Liver (tissue), 8 donors: ENCODE measurements at regions not wholly inside any gene's neighbourhood (a gene's known extent, or its start where the extent isn't known, plus 50 kb on each side); places are given as distances from the start of the nearest gene placed in this dataset.

ENCODE experiments used
- DNase-seq: peaks from one replicate; pipeline ENCODE4 v3.0.0-alpha.2; 2017; ENCODE audit warnings: low spot score
- H3K27ac ChIP-seq, 2 donors: one replicate each; pipeline ENCODE4 v1.7.0; 2013; ENCODE audit warnings: inconsistent platforms in 2 of 2, low read length in 2 of 2, control low read depth in 1 of 2, low read depth in 1 of 2, mild to moderate bottlenecking in 1 of 2
- H3K27me3 ChIP-seq, 4 donors: one replicate each; pipeline versions ENCODE4 v1.6.1 to v1.7.0; 2013; ENCODE audit warnings: low read length in 3 of 4, inconsistent platforms in 1 of 4, mild to moderate bottlenecking in 1 of 4, moderate library complexity in 1 of 4; ENCODE audit not compliant: control insufficient read depth in 4 of 4, insufficient read depth in 4 of 4
- H3K36me3 ChIP-seq, 4 donors: one replicate each; pipeline versions ENCODE4 v1.6.1 to v1.7.0; 2013; ENCODE audit warnings: low read length in 3 of 4, mild to moderate bottlenecking in 3 of 4, low read depth in 1 of 4, moderate library complexity in 1 of 4; ENCODE audit not compliant: control insufficient read depth in 4 of 4, insufficient read depth in 3 of 4
- H3K4me1 ChIP-seq, 4 donors: one replicate each; pipeline versions ENCODE4 v1.6.1 to v1.7.0; 2013; ENCODE audit warnings: low read length in 3 of 4, mild to moderate bottlenecking in 3 of 4, moderate library complexity in 1 of 4; ENCODE audit not compliant: control insufficient read depth in 4 of 4, insufficient read depth in 4 of 4
- H3K4me3 ChIP-seq, 3 donors: one replicate each; pipeline versions ENCODE4 v1.6.1 to v1.7.0; 2013; ENCODE audit warnings: low read length in 3 of 3, control low read depth in 1 of 3, low read depth in 1 of 3, mild to moderate bottlenecking in 1 of 3
- H3K9ac ChIP-seq, 2 donors: one replicate each; pipeline ENCODE4 v1.7.0; 2013; ENCODE audit warnings: low read length in 2 of 2, mild to moderate bottlenecking in 2 of 2, moderate library complexity in 2 of 2, control low read depth in 1 of 2, low read depth in 1 of 2
- H3K9me3 ChIP-seq, 4 donors: one replicate each; pipeline versions ENCODE4 v1.6.1 to v1.7.0; 2013; ENCODE audit warnings: low read length in 3 of 4; ENCODE audit not compliant: control insufficient read depth in 4 of 4
- EGR1 ChIP-seq, 2 donors: IDR thresholded peaks; 2 replicates each; pipeline ENCODE4 v1.6.1; 2016 to 2018; ENCODE audit warnings: antibody characterized with exemption in 2 of 2, low read depth in 2 of 2
- FOXA1 ChIP-seq: IDR thresholded peaks from 2 replicates; pipeline ENCODE4 v1.6.1; 2016; ENCODE audit warnings: antibody characterized with exemption
- FOXA2 ChIP-seq: IDR thresholded peaks from 2 replicates; pipeline ENCODE4 v1.6.1; 2016; ENCODE audit warnings: antibody characterized with exemption
- GABPA ChIP-seq, 2 donors: IDR thresholded peaks in 1 of 2; conservative IDR thresholded peaks in 1 of 2; 2 replicates each; pipeline ENCODE4 v1.6.1; 2016; ENCODE audit warnings: antibody characterized with exemption in 2 of 2, mild to moderate bottlenecking in 1 of 2, moderate library complexity in 1 of 2
- HNF4A ChIP-seq, 2 donors: conservative IDR thresholded peaks; 2 replicates each; pipeline ENCODE4 v1.6.1; 2016; ENCODE audit warnings: antibody characterized with exemption in 2 of 2, mild to moderate bottlenecking in 2 of 2
- HNF4G ChIP-seq: IDR thresholded peaks from 2 replicates; pipeline ENCODE4 v1.6.1; 2016; ENCODE audit warnings: antibody characterized with exemption
- JUND ChIP-seq, 2 donors: IDR thresholded peaks; 2 replicates each; pipeline ENCODE4 v1.6.1; 2016; ENCODE audit warnings: antibody characterized with exemption in 2 of 2
- MAX ChIP-seq: IDR thresholded peaks from 2 replicates; pipeline ENCODE4 v1.6.1; 2016; ENCODE audit warnings: antibody characterized with exemption
- NR2F2 ChIP-seq: IDR thresholded peaks from 2 replicates; pipeline ENCODE4 v1.6.1; 2016; ENCODE audit warnings: antibody characterized with exemption
- RAD21 ChIP-seq, 2 donors: IDR thresholded peaks; 2 replicates each; pipeline ENCODE4 v1.6.1; 2016; ENCODE audit warnings: antibody characterized with exemption in 2 of 2, mild to moderate bottlenecking in 2 of 2
- REST ChIP-seq: IDR thresholded peaks from 2 replicates; pipeline ENCODE4 v1.6.1; 2016; ENCODE audit warnings: antibody characterized with exemption, mild to moderate bottlenecking
- RXRA ChIP-seq, 2 donors: IDR thresholded peaks; 2 replicates each; pipeline ENCODE4 v1.6.1; 2017 to 2018; ENCODE audit warnings: antibody characterized with exemption in 2 of 2, mild to moderate bottlenecking in 1 of 2
- SP1 ChIP-seq: IDR thresholded peaks from 2 replicates; pipeline ENCODE4 v1.6.1; 2018; ENCODE audit warnings: antibody characterized with exemption, mild to moderate bottlenecking
- TAF1 ChIP-seq: conservative IDR thresholded peaks from 2 replicates; pipeline ENCODE4 v1.6.1; 2016; ENCODE audit warnings: antibody characterized with exemption, mild to moderate bottlenecking
- YY1 ChIP-seq: IDR thresholded peaks from 2 replicates; pipeline ENCODE4 v1.6.1; 2016; ENCODE audit warnings: antibody characterized with exemption, mild to moderate bottlenecking
- WGBS: extraction: QIAGEN DNeasy Blood & Tissue Kit; methylation state at CpG from one replicate; pipeline ENCODE4 v1.1.7; 2013; 5-methylcytosine and 5-hydroxymethylcytosine counted together
- TF ChIP-seq, protein P1 (sequence below): IDR thresholded peaks from 2 replicates; pipeline ENCODE4 v1.6.1; 2016; ENCODE audit warnings: antibody characterized with exemption
- TF ChIP-seq, protein P2 (sequence below): fragments of 150-350 bp; IDR thresholded peaks from 2 replicates; pipeline ENCODE4 v1.5.1; 2017; ENCODE audit warnings: improper control_type of control experiment, low read depth, low read length; ENCODE audit not compliant: missing input control
- TF ChIP-seq, protein P3 (sequence below): IDR thresholded peaks from 2 replicates; pipeline ENCODE4 v1.6.1; 2016; ENCODE audit warnings: antibody characterized with exemption
- donor health status: healthy.
- donor health status: healthy.
- donor health status: healthy.
- donor health status: healthy.
- donor health status: healthy.

DNA sequence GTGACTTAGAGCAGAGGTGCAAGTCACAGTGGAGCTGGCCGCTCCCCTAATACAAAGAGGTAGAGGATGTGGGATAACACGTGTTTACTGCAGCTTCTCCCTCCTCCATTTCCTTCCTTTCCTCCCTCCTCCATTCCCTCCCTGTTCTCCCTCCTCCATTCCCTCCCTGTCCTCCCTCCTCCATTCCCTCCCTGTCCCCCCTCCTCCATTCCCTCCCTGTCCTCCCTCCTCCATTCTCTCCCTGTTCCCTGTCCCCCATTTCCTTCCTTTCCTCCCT is 124.0 kb downstream of the CRYAA start:
- H3K27me3 ChIP-seq, result no peaks in the 10 kb centered on the region
- DNase-seq, result no peak
- peaks cover 0 to 11% (median 5%) of the 10 kb centered on the region in 4 donors for H3K4me1 ChIP-seq
- no peak overlapping the region for H3K27ac ChIP-seq
- no peak overlapping the region for H3K4me3 ChIP-seq
- H3K9me3 ChIP-seq, result peaks cover 0 to 5% (median 1%) of the 10 kb centered on the region in 4 donors
- WGBS, result 81% methylated on average over 2 of the region's 2 CpGs
- TF ChIP-seq JUND (IDR thresholded peaks at IDR 0.05) (no peak), FOXA1 (no peak), GABPA (IDR thresholded peaks at IDR 0.05 in 1 of 2, conservative IDR thresholded peaks at IDR 0.05 in 1 of 2) (no peak), RXRA (IDR thresholded peaks at IDR 0.05) (no peak), RAD21 (IDR thresholded peaks at IDR 0.05) (no peak), FOXA2 (no peak), SP1 (no peak), EGR1 (IDR thresholded peaks at IDR 0.05; ENCODE audit: low read depth in 2 of 2) (no peak)
- TF ChIP-seq, protein P1, sequence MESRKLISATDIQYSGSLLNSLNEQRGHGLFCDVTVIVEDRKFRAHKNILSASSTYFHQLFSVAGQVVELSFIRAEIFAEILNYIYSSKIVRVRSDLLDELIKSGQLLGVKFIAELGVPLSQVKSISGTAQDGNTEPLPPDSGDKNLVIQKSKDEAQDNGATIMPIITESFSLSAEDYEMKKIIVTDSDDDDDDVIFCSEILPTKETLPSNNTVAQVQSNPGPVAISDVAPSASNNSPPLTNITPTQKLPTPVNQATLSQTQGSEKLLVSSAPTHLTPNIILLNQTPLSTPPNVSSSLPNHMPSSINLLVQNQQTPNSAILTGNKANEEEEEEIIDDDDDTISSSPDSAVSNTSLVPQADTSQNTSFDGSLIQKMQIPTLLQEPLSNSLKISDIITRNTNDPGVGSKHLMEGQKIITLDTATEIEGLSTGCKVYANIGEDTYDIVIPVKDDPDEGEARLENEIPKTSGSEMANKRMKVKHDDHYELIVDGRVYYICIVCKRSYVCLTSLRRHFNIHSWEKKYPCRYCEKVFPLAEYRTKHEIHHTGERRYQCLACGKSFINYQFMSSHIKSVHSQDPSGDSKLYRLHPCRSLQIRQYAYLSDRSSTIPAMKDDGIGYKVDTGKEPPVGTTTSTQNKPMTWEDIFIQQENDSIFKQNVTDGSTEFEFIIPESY, result no peak
- H3K9ac ChIP-seq, result no peak overlapping the region
- no peaks in the 10 kb centered on the region for H3K36me3 ChIP-seq

GRCh38 chr21:43292041-43292865 is 123.4 kb downstream of the CRYAA start:
- 96% methylated on average over 23 of the region's 23 CpGs for WGBS
- DNase-seq, result no peak
- Histone ChIP-seq H3K27ac (no peak overlapping the region), H3K27me3 (no peaks in the 10 kb centered on the region), H3K9me3 (peaks cover 0 to 5% (median 1%) of the 10 kb centered on the region in 4 donors), H3K9ac (no peak overlapping the region), H3K36me3 (no peaks in the 10 kb centered on the region), H3K4me1 (peaks cover 0 to 14% (median 8%) of the 10 kb centered on the region in 4 donors), H3K4me3 (no peak overlapping the region)
- TF ChIP-seq HNF4A (conservative IDR thresholded peaks at IDR 0.05) (no peak), NR2F2 (no peak), YY1 (no peak), JUND (IDR thresholded peaks at IDR 0.05) (no peak), RAD21 (IDR thresholded peaks at IDR 0.05) (no peak), RXRA (IDR thresholded peaks at IDR 0.05) (no peak), REST (no peak), FOXA2 (no peak), HNF4G (no peak), GABPA (IDR thresholded peaks at IDR 0.05 in 1 of 2, conservative IDR thresholded peaks at IDR 0.05 in 1 of 2) (no peak), SP1 (no peak), FOXA1 (no peak), EGR1 (IDR thresholded peaks at IDR 0.05; ENCODE audit: low read depth in 2 of 2) (no peak), TAF1 (no peak), MAX (no peak)
- TF ChIP-seq, protein P2, sequence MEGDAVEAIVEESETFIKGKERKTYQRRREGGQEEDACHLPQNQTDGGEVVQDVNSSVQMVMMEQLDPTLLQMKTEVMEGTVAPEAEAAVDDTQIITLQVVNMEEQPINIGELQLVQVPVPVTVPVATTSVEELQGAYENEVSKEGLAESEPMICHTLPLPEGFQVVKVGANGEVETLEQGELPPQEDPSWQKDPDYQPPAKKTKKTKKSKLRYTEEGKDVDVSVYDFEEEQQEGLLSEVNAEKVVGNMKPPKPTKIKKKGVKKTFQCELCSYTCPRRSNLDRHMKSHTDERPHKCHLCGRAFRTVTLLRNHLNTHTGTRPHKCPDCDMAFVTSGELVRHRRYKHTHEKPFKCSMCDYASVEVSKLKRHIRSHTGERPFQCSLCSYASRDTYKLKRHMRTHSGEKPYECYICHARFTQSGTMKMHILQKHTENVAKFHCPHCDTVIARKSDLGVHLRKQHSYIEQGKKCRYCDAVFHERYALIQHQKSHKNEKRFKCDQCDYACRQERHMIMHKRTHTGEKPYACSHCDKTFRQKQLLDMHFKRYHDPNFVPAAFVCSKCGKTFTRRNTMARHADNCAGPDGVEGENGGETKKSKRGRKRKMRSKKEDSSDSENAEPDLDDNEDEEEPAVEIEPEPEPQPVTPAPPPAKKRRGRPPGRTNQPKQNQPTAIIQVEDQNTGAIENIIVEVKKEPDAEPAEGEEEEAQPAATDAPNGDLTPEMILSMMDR, result no peak
- TF ChIP-seq, protein P3, sequence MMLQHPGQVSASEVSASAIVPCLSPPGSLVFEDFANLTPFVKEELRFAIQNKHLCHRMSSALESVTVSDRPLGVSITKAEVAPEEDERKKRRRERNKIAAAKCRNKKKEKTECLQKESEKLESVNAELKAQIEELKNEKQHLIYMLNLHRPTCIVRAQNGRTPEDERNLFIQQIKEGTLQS, result no peak
- TF ChIP-seq, protein P1, result no peak
